ENCODE measurements at regions not wholly inside any gene's neighbourhood (a gene's known extent, or its start where the extent isn't known, plus 50 kb on each side); places are given as distances from the start of the nearest gene placed in this dataset.

DNA sequence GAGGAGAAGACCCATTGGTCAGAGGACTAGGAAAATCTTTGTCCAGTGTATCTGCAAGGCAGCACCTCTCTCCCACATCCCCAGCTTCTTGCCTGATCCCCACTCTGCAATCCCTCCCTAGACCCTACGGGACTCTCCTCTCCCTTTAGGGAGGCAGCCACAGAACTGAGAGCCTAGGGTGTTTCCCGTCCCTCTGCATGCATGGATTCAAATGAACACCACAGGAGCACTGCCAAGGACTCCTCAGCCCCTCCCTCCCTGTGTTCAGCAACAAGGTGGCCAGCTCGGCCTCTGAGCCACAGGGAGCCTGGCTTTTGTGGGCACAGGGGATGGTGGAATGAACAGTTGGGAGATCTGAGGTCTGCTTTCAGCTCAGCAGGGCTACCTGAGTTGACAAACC lies 117.1 kb downstream of the TXNL1 start:
- TF ChIP-seq, protein P1, sequence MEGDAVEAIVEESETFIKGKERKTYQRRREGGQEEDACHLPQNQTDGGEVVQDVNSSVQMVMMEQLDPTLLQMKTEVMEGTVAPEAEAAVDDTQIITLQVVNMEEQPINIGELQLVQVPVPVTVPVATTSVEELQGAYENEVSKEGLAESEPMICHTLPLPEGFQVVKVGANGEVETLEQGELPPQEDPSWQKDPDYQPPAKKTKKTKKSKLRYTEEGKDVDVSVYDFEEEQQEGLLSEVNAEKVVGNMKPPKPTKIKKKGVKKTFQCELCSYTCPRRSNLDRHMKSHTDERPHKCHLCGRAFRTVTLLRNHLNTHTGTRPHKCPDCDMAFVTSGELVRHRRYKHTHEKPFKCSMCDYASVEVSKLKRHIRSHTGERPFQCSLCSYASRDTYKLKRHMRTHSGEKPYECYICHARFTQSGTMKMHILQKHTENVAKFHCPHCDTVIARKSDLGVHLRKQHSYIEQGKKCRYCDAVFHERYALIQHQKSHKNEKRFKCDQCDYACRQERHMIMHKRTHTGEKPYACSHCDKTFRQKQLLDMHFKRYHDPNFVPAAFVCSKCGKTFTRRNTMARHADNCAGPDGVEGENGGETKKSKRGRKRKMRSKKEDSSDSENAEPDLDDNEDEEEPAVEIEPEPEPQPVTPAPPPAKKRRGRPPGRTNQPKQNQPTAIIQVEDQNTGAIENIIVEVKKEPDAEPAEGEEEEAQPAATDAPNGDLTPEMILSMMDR (IDR thresholded peaks at IDR 0.05; ENCODE audit: low read depth, low read length, poor library complexity, severe bottlenecking), result no peak
- no peak for TF ChIP-seq EZH2phosphoT487 (IDR thresholded peaks at IDR 0.05; ENCODE audit: borderline replicate concordance, low read length)
- Histone ChIP-seq H3K27me3 (ENCODE audit: control insufficient read depth, low read length) (no peaks in the 10 kb centered on the region), H3K4me3 (ENCODE audit: low read length) (no peak overlapping the region), H3F3A (ENCODE audit: control insufficient read depth, insufficient read depth) (no peaks in the 10 kb centered on the region), H3K4me2 (ENCODE audit: low read length) (no peak overlapping the region), H4K20me1 (ENCODE audit: control insufficient read depth, insufficient read depth, low read depth, low read length) (no peaks in the 10 kb centered on the region), H3K9me2 (replicated peaks; ENCODE audit: control insufficient read depth, low read length) (no peaks in the 10 kb centered on the region), H3K36me3 (ENCODE audit: control insufficient read depth, low read length) (no peaks in the 10 kb centered on the region), H3K27ac (ENCODE audit: low read depth, low read length) (no peak overlapping the region), H3K9me3 (ENCODE audit: control insufficient read depth, insufficient read depth, low read length) (no peaks in the 10 kb centered on the region), H3K4me1 (ENCODE audit: control insufficient read depth, low read length) (no peaks in the 10 kb centered on the region), H3K79me2 (ENCODE audit: control insufficient read depth, low read length) (no peaks in the 10 kb centered on the region)

DNA sequence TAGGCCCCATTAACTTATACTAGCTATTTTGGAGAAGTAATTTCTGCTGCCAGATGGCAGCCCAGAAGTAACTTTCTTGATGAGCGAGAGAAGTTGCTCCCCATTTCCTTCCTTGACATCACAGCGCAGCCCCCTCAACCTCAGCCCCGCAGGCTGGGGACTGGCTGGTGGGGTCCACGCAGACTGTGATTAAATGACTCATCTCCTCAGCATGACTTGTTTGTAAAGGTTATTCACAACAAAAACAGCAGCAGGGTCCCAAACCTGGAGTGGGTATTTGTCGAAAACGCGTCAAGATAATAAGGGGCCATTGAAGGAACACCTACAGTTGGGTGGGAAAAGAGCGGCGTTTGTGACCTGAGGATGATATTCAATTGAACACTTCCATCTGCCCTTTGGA lies 120.6 kb downstream of the TXNL1 start:
- no peak overlapping the region for H3K4me2 ChIP-seq (ENCODE audit: low read length)
- H3K4me1 ChIP-seq (ENCODE audit: control insufficient read depth, low read length), result no peaks in the 10 kb centered on the region
- H3K9me3 ChIP-seq (ENCODE audit: control insufficient read depth, insufficient read depth, low read length), result no peaks in the 10 kb centered on the region
- H3K4me3 ChIP-seq (ENCODE audit: low read length), result no peak overlapping the region
- TF ChIP-seq EZH2phosphoT487 (IDR thresholded peaks at IDR 0.05; ENCODE audit: borderline replicate concordance, low read length), result no peak
- TF ChIP-seq, protein P1 (IDR thresholded peaks at IDR 0.05; ENCODE audit: low read depth, low read length, poor library complexity, severe bottlenecking), result no peak
- H3K27me3 ChIP-seq (ENCODE audit: control insufficient read depth, low read length), result no peaks in the 10 kb centered on the region
- no peaks in the 10 kb centered on the region for H3K79me2 ChIP-seq (ENCODE audit: control insufficient read depth, low read length)
- H3K36me3 ChIP-seq (ENCODE audit: control insufficient read depth, low read length), result no peaks in the 10 kb centered on the region
- no peaks in the 10 kb centered on the region for H4K20me1 ChIP-seq (ENCODE audit: control insufficient read depth, insufficient read depth, low read depth, low read length)
- H3F3A ChIP-seq (ENCODE audit: control insufficient read depth, insufficient read depth), result no peaks in the 10 kb centered on the region
- no peak overlapping the region for H3K27ac ChIP-seq (ENCODE audit: low read depth, low read length)
- no peaks in the 10 kb centered on the region for H3K9me2 ChIP-seq (replicated peaks; ENCODE audit: control insufficient read depth, low read length)

DNA sequence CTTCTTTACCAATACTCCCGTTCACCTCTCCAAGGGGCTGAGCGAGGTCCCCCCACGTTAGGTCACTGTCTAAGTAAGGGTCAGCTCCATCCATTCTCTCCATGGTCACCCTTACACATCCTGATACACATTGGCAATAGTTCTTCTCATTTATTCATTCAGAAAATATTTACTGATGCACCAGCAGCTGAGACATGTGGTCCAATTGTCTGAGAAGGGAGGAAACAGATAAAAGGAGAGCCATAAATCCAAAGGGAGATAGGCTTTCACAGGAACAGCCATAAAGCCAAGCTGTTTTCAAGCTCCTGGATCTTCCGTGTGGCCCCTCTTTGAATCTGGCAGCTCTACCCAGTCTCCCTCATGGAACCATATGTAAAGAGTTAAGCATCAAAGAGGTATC lies 121.2 kb downstream of the TXNL1 start:
- Histone ChIP-seq H3K4me3 (ENCODE audit: low read length) (no peak overlapping the region), H3K36me3 (ENCODE audit: control insufficient read depth, low read length) (no peaks in the 10 kb centered on the region), H3K4me1 (ENCODE audit: control insufficient read depth, low read length) (no peaks in the 10 kb centered on the region), H4K20me1 (ENCODE audit: control insufficient read depth, insufficient read depth, low read depth, low read length) (no peaks in the 10 kb centered on the region), H3K4me2 (ENCODE audit: low read length) (no peak overlapping the region), H3K79me2 (ENCODE audit: control insufficient read depth, low read length) (no peaks in the 10 kb centered on the region), H3K27ac (ENCODE audit: low read depth, low read length) (no peak overlapping the region), H3F3A (ENCODE audit: control insufficient read depth, insufficient read depth) (no peaks in the 10 kb centered on the region), H3K9me2 (replicated peaks; ENCODE audit: control insufficient read depth, low read length) (no peaks in the 10 kb centered on the region), H3K9me3 (ENCODE audit: control insufficient read depth, insufficient read depth, low read length) (no peaks in the 10 kb centered on the region), H3K27me3 (ENCODE audit: control insufficient read depth, low read length) (no peaks in the 10 kb centered on the region)
- TF ChIP-seq EZH2phosphoT487 (IDR thresholded peaks at IDR 0.05; ENCODE audit: borderline replicate concordance, low read length), result no peak
- TF ChIP-seq, protein P1 (IDR thresholded peaks at IDR 0.05; ENCODE audit: low read depth, low read length, poor library complexity, severe bottlenecking), result no peak

DNA sequence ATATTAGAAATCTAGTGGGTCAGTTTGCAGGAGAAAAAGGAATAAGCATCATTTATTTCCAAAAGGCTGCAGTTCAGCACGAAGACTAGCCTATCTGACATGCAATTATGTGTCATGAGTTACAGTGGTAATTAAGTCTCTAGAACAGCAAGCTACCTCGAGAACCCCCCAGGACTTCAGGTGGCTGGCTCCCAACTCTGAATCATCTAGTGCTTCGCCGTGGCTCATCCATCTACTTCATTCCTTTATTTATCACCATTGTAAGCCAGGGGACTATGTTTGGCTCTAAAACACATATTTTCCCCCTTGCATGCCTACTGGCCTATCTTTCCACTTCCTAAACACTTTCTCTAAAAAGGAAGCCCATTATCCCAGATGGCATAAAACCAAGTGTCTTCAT lies 121.6 kb downstream of the TXNL1 start:
- TF ChIP-seq, protein P1 (IDR thresholded peaks at IDR 0.05; ENCODE audit: low read depth, low read length, poor library complexity, severe bottlenecking), result no peak
- no peak for TF ChIP-seq EZH2phosphoT487 (IDR thresholded peaks at IDR 0.05; ENCODE audit: borderline replicate concordance, low read length)
- no peak overlapping the region for H3K4me2 ChIP-seq (ENCODE audit: low read length)

More for the DNA sequence above, 121.6 kb downstream of the TXNL1 start:
- no peaks in the 10 kb centered on the region for H3F3A ChIP-seq (ENCODE audit: control insufficient read depth, insufficient read depth)
- H3K9me2 ChIP-seq (replicated peaks; ENCODE audit: control insufficient read depth, low read length), result no peaks in the 10 kb centered on the region
- H3K4me3 ChIP-seq (ENCODE audit: low read length), result no peak overlapping the region
- H4K20me1 ChIP-seq (ENCODE audit: control insufficient read depth, insufficient read depth, low read depth, low read length), result no peaks in the 10 kb centered on the region
- H3K9me3 ChIP-seq (ENCODE audit: control insufficient read depth, insufficient read depth, low read length), result no peaks in the 10 kb centered on the region
- no peaks in the 10 kb centered on the region for H3K27me3 ChIP-seq (ENCODE audit: control insufficient read depth, low read length)
- no peaks in the 10 kb centered on the region for H3K4me1 ChIP-seq (ENCODE audit: control insufficient read depth, low read length)
- no peaks in the 10 kb centered on the region for H3K79me2 ChIP-seq (ENCODE audit: control insufficient read depth, low read length)
- no peaks in the 10 kb centered on the region for H3K36me3 ChIP-seq (ENCODE audit: control insufficient read depth, low read length)
- no peak overlapping the region for H3K27ac ChIP-seq (ENCODE audit: low read depth, low read length)
